DND-41 (cell line): ENCODE measurements at regions not wholly inside any gene's neighbourhood (a gene's known extent, or its start where the extent isn't known, plus 50 kb on each side); places are given as distances from the start of the nearest gene placed in this dataset.
"Not testable (repeated sequence)": the region's sequence is repeated elsewhere in the genome, so short reads cannot be mapped to it uniquely, and the experiment has no call there.

ENCODE experiments used
- ATAC-seq: fragments of 200-7000 bp; cut with Tn5 transposase; 3 replicates; pipeline ENCODE4 v1.9.1; 2021; ENCODE audit warnings: low read depth; ENCODE audit not compliant: insufficient read depth
- DNase-seq: peaks from one replicate; pipeline ENCODE4 v3.0.0-alpha.2; 2020
- H2AFZ ChIP-seq: 2 replicates; pipeline ENCODE4 v1.6.0; 2012; ENCODE audit warnings: low read depth, low read length
- H3K27ac ChIP-seq: 2 replicates; pipeline ENCODE4 v1.5.1; 2012; ENCODE audit warnings: low read length, inconsistent platforms
- H3K27me3 ChIP-seq: fragments of 200-600 bp; sonication (generic); 2 replicates; pipeline ENCODE4 v1.6.0; 2012; ENCODE audit warnings: low read length, mild to moderate bottlenecking, inconsistent platforms; ENCODE audit not compliant: insufficient read depth, poor library complexity
- H3K36me3 ChIP-seq: 2 replicates; pipeline ENCODE4 v1.5.1; 2012; ENCODE audit warnings: low read length, inconsistent platforms; ENCODE audit not compliant: insufficient read depth
- H3K4me1 ChIP-seq: 2 replicates; pipeline ENCODE4 v1.5.1; 2012; ENCODE audit warnings: mild to moderate bottlenecking, low read length; ENCODE audit not compliant: insufficient read depth
- H3K4me2 ChIP-seq: 2 replicates; pipeline ENCODE4 v1.6.0; 2012; ENCODE audit warnings: mild to moderate bottlenecking, moderate library complexity, low read length, inconsistent platforms; ENCODE audit not compliant: insufficient read depth
- H3K4me3 ChIP-seq, 2 experiments: fragments of 200-600 bp in 1 of 2; shearing (Covaris generic) in 1 of 2; 2 replicates each; pipeline ENCODE4 v1.5.1; 2012 to 2016; ENCODE audit warnings: inconsistent platforms in 2 of 2, low read length in 2 of 2, mild to moderate bottlenecking in 2 of 2, low read depth in 1 of 2, moderate library complexity in 1 of 2
- H3K79me2 ChIP-seq: 2 replicates; pipeline ENCODE4 v1.6.0; 2012; ENCODE audit warnings: low read length, inconsistent platforms; ENCODE audit not compliant: insufficient read depth
- H3K9ac ChIP-seq: 2 replicates; pipeline ENCODE4 v1.6.0; 2012; ENCODE audit warnings: low read depth, mild to moderate bottlenecking, inconsistent platforms, low read length, moderate library complexity
- H3K9me3 ChIP-seq: 2 replicates; pipeline ENCODE4 v1.5.1; 2012; ENCODE audit warnings: low read length, moderate library complexity, mild to moderate bottlenecking, inconsistent platforms; ENCODE audit not compliant: insufficient read depth, severe bottlenecking
- H4K20me1 ChIP-seq: 2 replicates; pipeline ENCODE4 v1.6.0; 2012; ENCODE audit warnings: low read length; ENCODE audit not compliant: insufficient read depth
- EZH2 ChIP-seq: IDR thresholded peaks from 3 replicates; pipeline ENCODE4 v1.6.1; 2012; ENCODE audit warnings: borderline replicate concordance, low read depth, mild to moderate bottlenecking, moderate library complexity, low read length, inconsistent platforms; ENCODE audit not compliant: severe bottlenecking
- TF ChIP-seq, protein P1 (sequence below): IDR thresholded peaks from 2 replicates; pipeline ENCODE4 v1.5.1; 2012; ENCODE audit warnings: borderline replicate concordance, low read length, moderate library complexity, mild to moderate bottlenecking; ENCODE audit not compliant: poor library complexity, severe bottlenecking; ENCODE audit errors: extremely low read depth

GRCh38 chr12:46514886-46515285 is 142.3 kb upstream of the SLC38A2 start:
- no peak for ATAC-seq
- Histone ChIP-seq H3K4me1 (peaks cover 13% of the 10 kb centered on the region; the same call in 1 of the 2 replicates), H3K4me2 (no peak overlapping the region)

DNA sequence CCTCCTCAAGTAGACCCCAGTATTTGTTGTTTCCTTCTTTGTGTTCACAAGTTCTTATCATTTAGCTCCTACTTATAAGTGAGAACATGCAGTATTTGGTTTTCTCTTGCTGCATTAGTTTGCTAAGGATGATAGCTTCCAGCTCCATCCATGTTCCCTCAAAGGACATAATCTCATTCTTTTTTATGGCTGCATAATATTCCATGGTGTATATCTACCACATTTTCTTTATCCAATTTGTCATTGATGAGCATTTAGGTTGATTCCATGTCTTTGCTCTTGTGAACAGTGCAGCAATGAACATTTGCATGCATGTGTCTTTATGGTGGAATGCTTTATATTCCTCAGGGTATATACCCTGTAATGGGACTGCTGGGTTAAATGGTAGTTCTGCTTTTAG is 137.7 kb upstream of the SLC38A2 start:
- not testable (repeated sequence) for H3K27ac ChIP-seq, H3K4me1 ChIP-seq, H3K4me2 ChIP-seq, H3K36me3 ChIP-seq, H3K9me3 ChIP-seq, ATAC-seq, H3K79me2 ChIP-seq, DNase-seq, H3K27me3 ChIP-seq, H3K9ac ChIP-seq, H2AFZ ChIP-seq, H3K4me3 ChIP-seq, H4K20me1 ChIP-seq

More at GRCh38 chr12:46514886-46515285, 142.3 kb upstream of the SLC38A2 start:
- Histone ChIP-seq H2AFZ (no peak overlapping the region), H3K4me3 (no peak overlapping the region), H3K27ac (no peak overlapping the region), H3K9me3 (no peaks in the 10 kb centered on the region), H3K79me2 (no peaks in the 10 kb centered on the region), H4K20me1 (no peaks in the 10 kb centered on the region), H3K27me3 (no peaks in the 10 kb centered on the region), H3K9ac (no peak overlapping the region), H3K36me3 (no peaks in the 10 kb centered on the region)
- DNase-seq = no peak
- no peak for TF ChIP-seq EZH2
- TF ChIP-seq, protein P1, sequence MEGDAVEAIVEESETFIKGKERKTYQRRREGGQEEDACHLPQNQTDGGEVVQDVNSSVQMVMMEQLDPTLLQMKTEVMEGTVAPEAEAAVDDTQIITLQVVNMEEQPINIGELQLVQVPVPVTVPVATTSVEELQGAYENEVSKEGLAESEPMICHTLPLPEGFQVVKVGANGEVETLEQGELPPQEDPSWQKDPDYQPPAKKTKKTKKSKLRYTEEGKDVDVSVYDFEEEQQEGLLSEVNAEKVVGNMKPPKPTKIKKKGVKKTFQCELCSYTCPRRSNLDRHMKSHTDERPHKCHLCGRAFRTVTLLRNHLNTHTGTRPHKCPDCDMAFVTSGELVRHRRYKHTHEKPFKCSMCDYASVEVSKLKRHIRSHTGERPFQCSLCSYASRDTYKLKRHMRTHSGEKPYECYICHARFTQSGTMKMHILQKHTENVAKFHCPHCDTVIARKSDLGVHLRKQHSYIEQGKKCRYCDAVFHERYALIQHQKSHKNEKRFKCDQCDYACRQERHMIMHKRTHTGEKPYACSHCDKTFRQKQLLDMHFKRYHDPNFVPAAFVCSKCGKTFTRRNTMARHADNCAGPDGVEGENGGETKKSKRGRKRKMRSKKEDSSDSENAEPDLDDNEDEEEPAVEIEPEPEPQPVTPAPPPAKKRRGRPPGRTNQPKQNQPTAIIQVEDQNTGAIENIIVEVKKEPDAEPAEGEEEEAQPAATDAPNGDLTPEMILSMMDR = no peak

- Histone ChIP-seq H3K4me2 (no peak overlapping the region), H3K27ac (no peak overlapping the region), H3K9me3 (peaks cover 4% of the 10 kb centered on the region), H3K36me3 (no peaks in the 10 kb centered on the region), H3K9ac (no peak overlapping the region), H4K20me1 (no peaks in the 10 kb centered on the region), H2AFZ (no peak overlapping the region), H3K4me3 (no peak overlapping the region), H3K4me1 (0 out of 2 replicates have a peak, but pooled peaks cover 4% of the 10 kb centered on the region), H3K27me3 (no peaks in the 10 kb centered on the region), H3K79me2 (no peaks in the 10 kb centered on the region)
- DNase-seq (no peak), ATAC-seq (no peak)
- TF ChIP-seq, protein P1 = no peak
- TF ChIP-seq EZH2 = no peak
These were observed 136.6 kb upstream of the SLC38A2 start for GRCh38 chr12:46509135-46509534.

- Histone ChIP-seq H3K4me1 (0 out of 2 replicates have a peak, but pooled peaks cover 2% of the 10 kb centered on the region), H3K36me3 (no peaks in the 10 kb centered on the region), H3K27me3 (no peaks in the 10 kb centered on the region), H2AFZ (no peak overlapping the region), H4K20me1 (no peaks in the 10 kb centered on the region), H3K79me2 (no peaks in the 10 kb centered on the region), H3K4me2 (no peak overlapping the region), H3K9ac (no peak overlapping the region), H3K27ac (no peak overlapping the region), H3K9me3 (peaks cover 4% of the 10 kb centered on the region), H3K4me3 (no peak overlapping the region)
- TF ChIP-seq, protein P1 = no peak
- no peak for TF ChIP-seq EZH2
- DNase-seq (no peak), ATAC-seq (no peak)
These were observed 136.1 kb upstream of the SLC38A2 start for GRCh38 chr12:46508651-46509050.
